CD4-positive, CD25-positive, alpha-beta regulatory T cell (primary cell): ENCODE measurements at regions not wholly inside any gene's neighbourhood (a gene's known extent, or its start where the extent isn't known, plus 50 kb on each side); places are given as distances from the start of the nearest gene placed in this dataset.

Experiments
- ATAC-seq, 2 donors: fragments of 150-1000 bp; cut with Tn5 transposase; one replicate each; pipeline ENCODE4 v1.10.0; 2021; ENCODE audit warnings: low read depth in 2 of 2, moderate number of reproducible peaks in 2 of 2, moderate library complexity in 1 of 2
- DNase-seq, 3 donors: peaks; one replicate each; pipeline versions ENCODE4 v3.0.0 to v3.0.0-alpha.2; 2012 to 2022; ENCODE audit warnings: mixed read lengths in 1 of 3
- H3K27ac ChIP-seq: one replicate; pipeline ENCODE4 v1.7.0; 2013; ENCODE audit warnings: mild to moderate bottlenecking, low read length; ENCODE audit not compliant: insufficient read depth, poor library complexity, severe bottlenecking
- H3K27me3 ChIP-seq: one replicate; pipeline ENCODE4 v1.7.0; 2013; ENCODE audit warnings: low read length; ENCODE audit not compliant: control insufficient read depth, insufficient read depth
- H3K36me3 ChIP-seq: one replicate; pipeline ENCODE4 v1.7.0; 2013; ENCODE audit warnings: mild to moderate bottlenecking, low read length, moderate library complexity; ENCODE audit not compliant: control insufficient read depth, insufficient read depth
- H3K4me1 ChIP-seq: 2 replicates; pipeline ENCODE4 v1.7.0; 2013; ENCODE audit warnings: mild to moderate bottlenecking, low read length; ENCODE audit not compliant: insufficient read depth, control insufficient read depth, poor library complexity, severe bottlenecking
- H3K4me3 ChIP-seq: one replicate; pipeline ENCODE4 v1.7.0; 2013; ENCODE audit warnings: low read depth, mild to moderate bottlenecking, low read length, moderate library complexity
- H3K9me3 ChIP-seq, 2 experiments: 1 replicate in 1 of 2; 2 replicates in 1 of 2; pipeline ENCODE4 v1.7.0; 2013; ENCODE audit warnings: low read length in 2 of 2, mild to moderate bottlenecking in 1 of 2, moderate library complexity in 1 of 2; ENCODE audit not compliant: control insufficient read depth in 2 of 2
- H3K27ac Mint-ChIP-seq, 3 donors: one replicate each; pipeline ENCODE4 v1.8.0; 2020 to 2022; ENCODE audit warnings: mild to moderate bottlenecking in 3 of 3, mixed read lengths in 3 of 3, moderate library complexity in 2 of 3
- H3K27me3 Mint-ChIP-seq: one replicate; pipeline ENCODE4 v1.8.0; 2022; ENCODE audit warnings: mild to moderate bottlenecking, mixed read lengths
- H3K36me3 Mint-ChIP-seq: one replicate; pipeline ENCODE4 v1.8.0; 2020; ENCODE audit warnings: mixed read lengths
- H3K4me1 Mint-ChIP-seq, 4 donors: one replicate each; pipeline ENCODE4 v1.8.0; 2020 to 2022; ENCODE audit warnings: mixed read lengths in 4 of 4, mild to moderate bottlenecking in 1 of 4
- H3K4me3 Mint-ChIP-seq, 4 donors: one replicate each; pipeline ENCODE4 v1.8.0; 2020 to 2022; ENCODE audit warnings: mild to moderate bottlenecking in 4 of 4, mixed read lengths in 4 of 4, moderate library complexity in 3 of 4
- H3K9me3 Mint-ChIP-seq, 7 donors: one replicate each; pipeline ENCODE4 v1.8.0; 2020 to 2022; ENCODE audit warnings: mixed read lengths in 7 of 7, mild to moderate bottlenecking in 3 of 7, moderate library complexity in 2 of 7

GRCh38 chr2:120679526-120679925 lies 56.1 kb upstream of the GLI2 start:
- Histone ChIP-seq H3K36me3 (no peaks in the 10 kb centered on the region), H3K27ac (no peak overlapping the region), H3K4me3 (no peak overlapping the region), H3K27me3 (no peaks in the 10 kb centered on the region), H3K4me1 (no peaks in the 10 kb centered on the region), H3K9me3 (no peaks in the 10 kb centered on the region)
- H3K27me3 Mint-ChIP-seq: peaks cover 5% of the 10 kb centered on the region
- peak overlapping the region in 1 of 4 donors; percentile 4 for H3K4me3 Mint-ChIP-seq
- H3K36me3 Mint-ChIP-seq: no peaks in the 10 kb centered on the region
- DNase-seq (no peak), ATAC-seq (no peak)
- no peak overlapping the region for H3K27ac Mint-ChIP-seq
- peaks cover 0 to 4% (median 2%) of the 10 kb centered on the region in 4 donors for H3K4me1 Mint-ChIP-seq
- peaks cover 0 to 1% (median 0%) of the 10 kb centered on the region in 7 donors for H3K9me3 Mint-ChIP-seq

GRCh38 chr2:120680136-120680761 lies 55.4 kb upstream of the GLI2 start:
- Histone ChIP-seq H3K4me3 (no peak overlapping the region), H3K27me3 (no peaks in the 10 kb centered on the region)

GRCh38 chr2:120681181-120681580 lies 54.5 kb upstream of the GLI2 start:
- no peak for DNase-seq
- Histone ChIP-seq H3K4me3 (no peak overlapping the region), H3K9me3 (no peaks in the 10 kb centered on the region), H3K27ac (no peak overlapping the region), H3K4me1 (no peaks in the 10 kb centered on the region), H3K36me3 (no peaks in the 10 kb centered on the region), H3K27me3 (no peaks in the 10 kb centered on the region)
- Mint-ChIP-seq H3K9me3 (no peaks in the 10 kb centered on the region), H3K4me1 (peaks cover 0 to 3% (median 1%) of the 10 kb centered on the region in 4 donors), H3K4me3 (no peak overlapping the region), H3K36me3 (no peaks in the 10 kb centered on the region), H3K27me3 (peaks cover 5% of the 10 kb centered on the region), H3K27ac (no peak overlapping the region)
- ATAC-seq: no peak

More at GRCh38 chr2:120680136-120680761, 55.4 kb upstream of the GLI2 start:
- DNase-seq (peak; percentile 41 to 76 (median 57)), ATAC-seq (peak; percentile 50 to 57)
- H3K27ac Mint-ChIP-seq: no peak overlapping the region
- Histone ChIP-seq H3K36me3 (no peaks in the 10 kb centered on the region), H3K4me1 (no peaks in the 10 kb centered on the region), H3K9me3 (no peaks in the 10 kb centered on the region), H3K27ac (no peak overlapping the region)
- peak overlapping the region in 1 of 4 donors; percentile 11 for H3K4me3 Mint-ChIP-seq
- no peaks in the 10 kb centered on the region for H3K9me3 Mint-ChIP-seq
- H3K4me1 Mint-ChIP-seq: peaks cover 0 to 4% (median 2%) of the 10 kb centered on the region in 4 donors
- no peaks in the 10 kb centered on the region for H3K36me3 Mint-ChIP-seq
- H3K27me3 Mint-ChIP-seq: peaks cover 5% of the 10 kb centered on the region

- H3K4me3 Mint-ChIP-seq: no peak overlapping the region
- H3K36me3 Mint-ChIP-seq: no peaks in the 10 kb centered on the region
- no peak overlapping the region for H3K27ac Mint-ChIP-seq
- ATAC-seq (no peak), DNase-seq (no peak)
- H3K4me1 Mint-ChIP-seq: peaks cover 0 to 3% (median 1%) of the 10 kb centered on the region in 4 donors
- H3K4me3 ChIP-seq: no peak overlapping the region
- H3K27me3 Mint-ChIP-seq: peaks cover under 1% of the 10 kb centered on the region
- no peaks in the 10 kb centered on the region for H3K36me3 ChIP-seq
- H3K9me3 ChIP-seq: no peaks in the 10 kb centered on the region
- H3K27me3 ChIP-seq: no peaks in the 10 kb centered on the region
- no peaks in the 10 kb centered on the region for H3K4me1 ChIP-seq
- no peaks in the 10 kb centered on the region for H3K9me3 Mint-ChIP-seq
- H3K27ac ChIP-seq: no peak overlapping the region
Observed at GRCh38 chr2:120681696-120682288, 53.9 kb upstream of the GLI2 start.

GRCh38 chr2:120682654-120683053 lies 53.0 kb upstream of the GLI2 start:
- DNase-seq: no peak
- ATAC-seq: no peak
- Histone ChIP-seq H3K27ac (no peak overlapping the region), H3K4me3 (no peak overlapping the region), H3K4me1 (no peaks in the 10 kb centered on the region), H3K36me3 (no peaks in the 10 kb centered on the region), H3K27me3 (no peaks in the 10 kb centered on the region), H3K9me3 (no peaks in the 10 kb centered on the region)
- H3K27me3 Mint-ChIP-seq: no peaks in the 10 kb centered on the region
- H3K9me3 Mint-ChIP-seq: no peaks in the 10 kb centered on the region
- H3K4me3 Mint-ChIP-seq: no peak overlapping the region
- H3K27ac Mint-ChIP-seq: no peak overlapping the region
- peaks cover 0 to 3% (median 1%) of the 10 kb centered on the region in 4 donors for H3K4me1 Mint-ChIP-seq
- no peaks in the 10 kb centered on the region for H3K36me3 Mint-ChIP-seq

GRCh38 chr2:120683081-120683480 lies 52.6 kb upstream of the GLI2 start:
- Histone ChIP-seq H3K9me3 (no peaks in the 10 kb centered on the region), H3K36me3 (no peaks in the 10 kb centered on the region), H3K27me3 (no peaks in the 10 kb centered on the region), H3K4me1 (no peaks in the 10 kb centered on the region), H3K4me3 (no peak overlapping the region), H3K27ac (no peak overlapping the region)
- no peaks in the 10 kb centered on the region for H3K9me3 Mint-ChIP-seq
- H3K4me1 Mint-ChIP-seq: peaks cover 0 to 3% (median 1%) of the 10 kb centered on the region in 4 donors
- ATAC-seq (no peak), DNase-seq (no peak)
- no peaks in the 10 kb centered on the region for H3K27me3 Mint-ChIP-seq
- H3K27ac Mint-ChIP-seq: no peak overlapping the region
- H3K36me3 Mint-ChIP-seq: no peaks in the 10 kb centered on the region
- no peak overlapping the region for H3K4me3 Mint-ChIP-seq

- H3K4me1 ChIP-seq: no peaks in the 10 kb centered on the region
- Mint-ChIP-seq H3K4me1 (peaks cover 0 to 3% (median 1%) of the 10 kb centered on the region in 4 donors), H3K27me3 (no peaks in the 10 kb centered on the region), H3K4me3 (no peak overlapping the region), H3K9me3 (no peaks in the 10 kb centered on the region), H3K27ac (no peak overlapping the region), H3K36me3 (no peaks in the 10 kb centered on the region)
- H3K27me3 ChIP-seq: no peaks in the 10 kb centered on the region
- H3K9me3 ChIP-seq: no peaks in the 10 kb centered on the region
- ATAC-seq (no peak), DNase-seq (no peak)
- H3K4me3 ChIP-seq: no peak overlapping the region
- no peak overlapping the region for H3K27ac ChIP-seq
- no peaks in the 10 kb centered on the region for H3K36me3 ChIP-seq
Observed at GRCh38 chr2:120683701-120684100, 52.0 kb upstream of the GLI2 start.
